ENCODE measurements at regions not wholly inside any gene's neighbourhood (a gene's known extent, or its start where the extent isn't known, plus 50 kb on each side); places are given as distances from the start of the nearest gene placed in this dataset.

- DNase-seq: peak in 1 of 3 donors; percentile 52
Measured at GRCh38 chr16:54231919-54232318, 54.7 kb downstream of the IRX3 start.

DNA sequence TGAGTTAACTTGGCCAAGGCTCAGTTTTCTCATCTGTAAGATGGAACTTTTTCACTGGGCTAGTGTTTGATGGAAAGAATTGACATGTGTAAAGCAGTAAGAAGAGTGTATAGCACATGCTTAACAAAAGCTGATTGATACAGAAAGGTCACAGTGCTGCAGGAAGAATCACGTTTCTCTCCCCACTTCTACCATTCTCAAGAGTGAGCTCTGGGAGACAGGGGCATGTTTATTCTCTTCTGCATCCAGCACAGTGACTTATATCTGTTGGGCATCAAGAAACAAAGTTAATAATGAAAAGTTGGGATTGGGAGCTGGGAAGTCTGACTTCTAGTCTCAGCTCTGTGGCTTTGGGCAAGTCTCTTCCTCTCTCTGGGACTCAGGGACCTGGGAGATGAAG lies 55.3 kb downstream of the IRX3 start:
- DNase-seq: no peak

GRCh38 chr16:54228325-54228724 lies 58.3 kb downstream of the IRX3 start:
- no peak for DNase-seq

DNA sequence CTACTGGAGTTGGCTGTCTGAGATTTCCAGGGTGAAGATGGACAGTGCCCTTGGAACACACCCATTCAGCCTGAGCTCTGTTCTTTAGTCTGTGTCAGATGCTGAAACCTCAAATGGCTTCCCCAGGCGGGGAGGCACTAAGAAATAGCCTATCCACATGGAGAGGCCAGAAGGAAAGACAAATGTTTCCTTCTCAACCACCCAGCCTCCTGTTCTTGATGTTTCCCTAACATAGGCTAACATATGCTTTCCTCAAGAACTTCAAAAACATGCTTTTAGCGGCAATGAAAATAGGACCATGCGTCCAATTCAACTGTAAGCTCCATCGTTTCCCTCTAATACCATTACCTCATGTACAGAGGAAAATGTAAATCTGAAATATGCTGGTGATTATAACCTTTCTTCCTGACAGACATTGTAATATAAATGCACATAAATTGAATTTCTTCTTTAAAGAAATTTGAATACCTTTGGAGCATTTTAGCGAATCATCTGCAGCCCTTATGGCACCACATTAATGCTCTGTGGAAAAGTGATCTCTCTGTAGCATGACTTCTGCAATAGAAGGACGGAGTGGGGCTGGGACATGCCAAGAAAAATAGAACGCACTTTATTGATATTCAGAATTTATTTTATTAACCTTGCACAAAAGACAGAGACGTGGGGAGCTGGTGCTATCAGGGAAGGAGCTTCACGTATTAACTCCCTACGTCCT lies 60.1 kb downstream of the IRX3 start:
- DNase-seq: no peak

GRCh38 chr16:54219709-54220108 lies 66.9 kb downstream of the IRX3 start:
- no peak for DNase-seq

DNA sequence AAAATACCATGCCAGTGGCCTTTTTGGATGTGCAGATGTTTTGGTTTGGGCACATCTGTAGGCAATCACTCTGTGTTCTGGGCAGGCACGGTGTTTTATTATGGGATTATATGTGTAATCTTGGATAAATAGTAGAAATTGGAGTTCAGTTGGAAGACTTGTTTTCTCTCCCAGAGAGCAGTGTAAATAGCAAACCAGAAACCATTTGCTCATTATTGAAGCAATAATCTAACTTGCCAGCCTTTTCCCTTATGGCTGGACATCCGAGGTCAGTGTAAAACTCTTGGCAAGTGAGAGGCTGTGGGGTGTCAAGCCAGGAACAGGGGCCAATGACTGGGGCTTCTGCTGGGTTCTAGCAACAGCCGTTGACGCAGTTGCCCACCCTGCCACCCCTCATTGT lies 69.9 kb downstream of the IRX3 start:
- peak in 2 of 3 donors; percentile 16 to 57 for DNase-seq

DNA sequence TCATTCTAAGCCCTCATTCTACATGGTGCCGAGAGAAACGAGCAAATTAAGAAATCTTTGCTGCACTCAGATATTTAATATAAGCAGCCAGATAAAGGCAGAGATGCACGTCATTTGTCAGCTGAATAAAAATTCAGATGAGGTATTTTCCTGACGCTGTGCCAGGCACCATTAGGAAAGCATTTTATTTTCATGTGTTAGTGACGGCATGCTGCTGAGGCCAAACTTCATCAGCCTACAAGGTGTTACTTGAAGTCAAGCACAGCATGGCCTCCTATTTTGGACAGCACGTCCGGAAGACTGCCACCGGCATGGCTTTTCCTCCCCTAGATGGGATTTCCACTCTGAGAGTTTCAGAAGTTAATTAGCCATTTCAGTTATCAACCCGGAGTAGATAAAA lies 70.3 kb downstream of the IRX3 start:
- DNase-seq: peak; percentile 56 to 83 (median 81)

- DNase-seq: peak in 2 of 3 donors; percentile 22 to 47
Measured at GRCh38 chr16:54215471-54215870, 71.1 kb downstream of the IRX3 start.

GRCh38 chr16:54213322-54213721 lies 73.3 kb downstream of the IRX3 start:
- DNase-seq: no peak

DNA sequence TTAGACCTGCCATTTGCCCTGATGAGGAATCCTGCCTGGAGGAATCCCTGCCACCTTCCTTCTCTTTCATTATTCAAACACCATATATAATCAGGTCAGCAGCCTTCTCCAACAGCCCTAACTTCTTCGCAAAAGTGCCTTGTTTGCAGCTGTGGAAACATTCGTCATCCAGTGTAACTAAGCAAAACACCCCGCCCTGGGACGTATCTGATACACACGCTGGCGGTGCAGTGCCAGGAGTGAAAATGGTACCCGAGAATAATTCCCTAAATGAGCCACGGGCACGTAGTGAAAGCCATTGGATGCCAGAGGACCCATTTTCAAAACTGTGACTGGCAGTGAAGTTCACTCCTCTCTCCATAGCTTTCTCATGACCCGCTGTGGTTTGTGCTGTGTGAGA lies 73.7 kb downstream of the IRX3 start:
- DNase-seq: peak in 1 of 3 donors; percentile 19

DNA sequence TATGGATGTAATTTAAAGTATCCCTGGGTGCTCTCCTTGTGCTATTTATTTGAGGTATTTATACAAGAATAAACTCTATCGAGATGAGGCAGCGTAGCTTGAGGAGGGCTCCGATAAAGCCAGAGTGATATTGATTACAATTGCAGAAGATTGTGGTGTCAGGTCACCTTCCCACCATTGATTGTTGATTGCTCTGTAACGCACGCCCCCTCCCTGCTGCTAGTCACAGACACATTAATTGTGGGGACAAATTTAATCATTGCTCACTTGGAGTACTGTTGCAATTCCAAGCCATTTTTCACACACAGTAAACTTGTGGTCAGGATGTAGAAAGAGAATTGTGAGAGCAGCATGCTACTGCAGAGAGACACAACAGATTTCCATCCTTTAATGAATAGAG lies 75.4 kb downstream of the IRX3 start:
- DNase-seq: no peak

DNA sequence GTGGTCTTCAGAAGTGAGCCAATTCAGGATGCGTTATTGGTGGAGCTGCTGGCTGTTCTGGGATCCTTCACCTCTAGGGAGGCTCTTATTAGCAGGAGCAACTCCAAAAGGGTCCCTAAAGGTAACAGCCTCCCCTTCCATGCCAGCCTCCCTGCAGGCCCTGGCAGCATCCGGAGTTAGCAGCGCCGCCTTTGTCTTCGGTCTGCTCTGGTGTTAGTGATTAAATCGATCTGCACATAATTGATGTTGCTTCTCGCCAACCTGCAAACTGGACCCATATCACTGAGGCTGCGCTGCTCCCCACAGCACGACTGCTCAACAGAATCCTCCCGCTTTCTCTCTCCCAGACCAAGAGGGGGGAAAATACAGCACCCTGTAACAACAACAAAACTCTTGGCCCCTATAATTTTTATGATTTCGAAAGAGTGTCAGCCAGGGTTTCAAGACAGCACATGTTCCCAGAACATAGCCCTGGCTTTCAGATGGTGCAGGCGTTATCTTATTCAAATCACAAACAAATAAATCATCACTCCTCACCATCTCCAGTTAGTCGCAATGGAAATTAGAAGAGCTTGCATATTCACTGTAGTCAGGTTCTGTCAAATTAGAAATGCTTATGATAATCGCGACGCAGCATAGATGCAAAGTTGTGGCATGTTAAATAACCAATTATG lies 76.0 kb downstream of the IRX3 start:
- DNase-seq: no peak

GRCh38 chr16:54208237-54208636 lies 78.3 kb downstream of the IRX3 start:
- DNase-seq: peak in 1 of 3 donors; percentile 47

DNA sequence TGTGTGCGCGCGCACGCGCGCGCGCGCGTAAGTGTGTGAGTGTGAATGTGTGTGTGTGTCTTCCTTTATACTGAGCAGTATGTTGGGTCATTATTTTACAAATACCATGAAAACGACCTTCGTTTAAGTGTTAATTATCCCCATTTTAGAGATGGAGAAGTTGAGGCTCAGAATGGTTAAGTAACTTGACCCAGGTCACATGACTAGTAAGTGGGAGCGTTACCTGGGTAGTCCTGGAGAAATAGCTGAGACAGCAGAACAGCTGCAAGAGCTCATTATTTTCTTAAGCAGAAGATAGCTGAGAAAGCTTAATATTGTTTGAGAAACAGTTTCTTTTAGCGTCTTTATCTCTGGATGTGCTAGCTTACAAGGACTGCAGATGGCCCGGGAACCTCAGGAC lies 78.8 kb downstream of the IRX3 start:
- DNase-seq: no peak

- no peak for DNase-seq
Measured at GRCh38 chr16:54204756-54205155, 81.8 kb downstream of the IRX3 start.

- DNase-seq: no peak
Measured at GRCh38 chr16:54203851-54204505, 82.6 kb downstream of the IRX3 start.

GRCh38 chr16:54203384-54203783 lies 83.2 kb downstream of the IRX3 start:
- no peak for DNase-seq
